GM10248 (cell line): ENCODE measurements at regions not wholly inside any gene's neighbourhood (a gene's known extent, or its start where the extent isn't known, plus 50 kb on each side); places are given as distances from the start of the nearest gene placed in this dataset.

Experiments
- CTCF ChIA-PET: fragments of 300-600 bp; sonication (Branson Sonifier 250); formaldehyde crosslinking; extraction: SDS; loops from one replicate; lab custom pipeline; 2021; ENCODE audit warnings: antibody characterized with exemption; lab: Yijun Ruan, JAX
- POLR2A ChIA-PET: fragments of 350-650 bp; sonication (Branson Sonifier 250); formaldehyde crosslinking; extraction: SDS; loops from one replicate; lab custom pipeline; 2020; ENCODE audit warnings: antibody characterized with exemption; lab: Yijun Ruan, JAX
- DNase-seq: peaks from one replicate; pipeline ENCODE4 v3.0.0; 2012; ENCODE audit errors: extremely low spot score
- TF ChIP-seq, protein P1 (sequence below): IDR thresholded peaks from 2 replicates; pipeline ENCODE4 v1.5.1; 2012; ENCODE audit warnings: mild to moderate bottlenecking, low read depth; ENCODE audit errors: extremely low read depth, missing control alignments, control extremely low read depth

DNA sequence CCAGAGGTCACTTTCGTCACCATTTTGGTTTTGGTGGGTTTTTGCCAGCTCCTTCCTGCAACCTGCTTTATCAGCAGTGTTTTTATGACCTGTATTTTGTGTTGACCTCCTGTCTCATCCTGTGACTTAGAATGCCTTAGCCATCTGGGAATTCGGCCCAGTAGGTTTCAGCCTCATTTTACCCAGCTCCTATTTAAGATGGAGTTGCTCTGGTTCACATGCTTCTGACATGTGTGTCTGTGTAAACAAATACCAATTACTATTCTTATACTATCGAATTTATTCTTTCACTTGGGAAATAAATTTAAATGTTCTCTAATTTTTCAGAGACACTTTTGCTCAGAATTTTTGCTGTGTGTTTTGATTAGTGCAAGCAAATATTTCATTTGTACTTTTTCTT is 1370.3 kb upstream of the MIR17HG start:
- ChIA-PET CTCF (interaction anchor here (1.1 kb wide), 1 partner anchor 8 kb away, joined by 4 read pairs; no protein-coding TSS in a partner anchor), POLR2A (no interaction called here)

DNA sequence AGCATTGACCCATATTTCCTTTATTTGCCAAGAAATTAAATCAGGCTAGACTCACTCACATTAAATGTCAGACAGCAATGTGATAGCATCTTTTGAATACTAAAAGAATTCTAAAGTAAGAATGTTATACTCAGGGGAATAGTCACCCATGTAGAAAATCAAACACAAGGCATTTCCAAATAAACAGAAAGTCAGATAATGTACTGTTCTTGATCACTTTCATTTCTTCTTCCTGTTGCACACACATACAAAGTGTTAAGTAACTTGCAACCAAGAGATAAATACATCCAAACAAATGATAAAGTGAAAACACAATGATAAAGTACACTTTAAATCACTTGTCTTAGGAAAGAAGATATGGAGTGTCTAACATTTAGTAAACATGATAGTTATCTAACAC is 1366.6 kb upstream of the MIR17HG start:
- CTCF ChIA-PET: no interaction called here
- no peak for DNase-seq
- TF ChIP-seq, protein P1, sequence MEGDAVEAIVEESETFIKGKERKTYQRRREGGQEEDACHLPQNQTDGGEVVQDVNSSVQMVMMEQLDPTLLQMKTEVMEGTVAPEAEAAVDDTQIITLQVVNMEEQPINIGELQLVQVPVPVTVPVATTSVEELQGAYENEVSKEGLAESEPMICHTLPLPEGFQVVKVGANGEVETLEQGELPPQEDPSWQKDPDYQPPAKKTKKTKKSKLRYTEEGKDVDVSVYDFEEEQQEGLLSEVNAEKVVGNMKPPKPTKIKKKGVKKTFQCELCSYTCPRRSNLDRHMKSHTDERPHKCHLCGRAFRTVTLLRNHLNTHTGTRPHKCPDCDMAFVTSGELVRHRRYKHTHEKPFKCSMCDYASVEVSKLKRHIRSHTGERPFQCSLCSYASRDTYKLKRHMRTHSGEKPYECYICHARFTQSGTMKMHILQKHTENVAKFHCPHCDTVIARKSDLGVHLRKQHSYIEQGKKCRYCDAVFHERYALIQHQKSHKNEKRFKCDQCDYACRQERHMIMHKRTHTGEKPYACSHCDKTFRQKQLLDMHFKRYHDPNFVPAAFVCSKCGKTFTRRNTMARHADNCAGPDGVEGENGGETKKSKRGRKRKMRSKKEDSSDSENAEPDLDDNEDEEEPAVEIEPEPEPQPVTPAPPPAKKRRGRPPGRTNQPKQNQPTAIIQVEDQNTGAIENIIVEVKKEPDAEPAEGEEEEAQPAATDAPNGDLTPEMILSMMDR: no peak
- POLR2A ChIA-PET: no interaction called here

More for the DNA sequence above, 1370.3 kb upstream of the MIR17HG start:
- DNase-seq: no peak
- TF ChIP-seq, protein P1: no peak

DNA sequence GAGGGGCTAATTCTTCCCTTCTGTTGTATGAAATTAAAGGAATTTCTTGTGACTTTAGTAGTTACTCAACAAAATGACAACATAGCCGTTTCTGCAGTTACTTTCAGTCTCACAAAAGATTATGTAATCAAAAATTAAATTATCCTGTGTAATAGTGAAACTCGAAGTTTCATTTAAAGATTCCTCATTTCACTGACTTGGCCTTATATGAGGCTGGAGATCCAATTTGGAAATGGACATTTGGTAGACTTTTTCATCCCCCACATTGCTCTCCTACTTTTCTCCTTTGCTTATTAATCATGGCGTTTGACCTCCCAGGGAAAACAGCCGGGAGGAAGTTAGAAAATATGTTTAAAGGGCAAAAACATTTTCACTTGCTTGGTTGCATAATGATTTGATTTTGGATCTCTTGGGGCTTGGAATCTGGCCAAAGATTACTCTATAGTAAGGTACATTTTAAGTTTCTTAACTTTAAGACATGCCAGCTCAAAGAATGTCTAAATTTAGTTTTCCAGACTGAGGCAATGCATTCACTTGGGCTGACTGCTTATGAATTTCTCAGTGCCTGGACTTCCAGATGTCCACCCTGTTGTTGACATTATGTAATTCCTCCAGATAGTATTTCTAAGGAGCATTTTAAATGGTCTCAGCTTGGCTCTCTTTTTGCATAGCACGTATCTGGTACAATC is 1364.9 kb upstream of the MIR17HG start:
- TF ChIP-seq, protein P1: no peak
- DNase-seq: no peak
- CTCF ChIA-PET: no interaction called here
- POLR2A ChIA-PET: no interaction called here

DNA sequence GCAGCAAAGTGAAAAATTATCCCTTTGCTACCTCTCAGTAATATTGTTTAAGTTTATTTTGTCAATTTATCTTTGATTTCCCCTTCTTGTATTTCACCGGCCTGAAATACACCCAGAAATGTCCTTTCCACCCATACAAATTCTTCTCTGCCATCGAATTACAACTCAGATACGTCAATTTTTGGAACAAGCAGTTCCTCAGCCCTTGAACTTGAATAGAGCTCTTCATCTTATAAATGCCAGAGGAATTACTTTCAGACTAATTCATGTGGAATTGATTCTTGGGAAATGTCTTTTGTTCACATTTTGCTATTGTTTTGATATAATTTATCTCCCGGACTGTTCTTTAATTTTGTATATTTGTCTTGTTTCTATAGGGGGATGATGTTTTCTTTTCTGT is 1359.3 kb upstream of the MIR17HG start:
- CTCF ChIA-PET: no interaction called here
- DNase-seq: no peak
- TF ChIP-seq, protein P1: no peak
- POLR2A ChIA-PET: no interaction called here

DNA sequence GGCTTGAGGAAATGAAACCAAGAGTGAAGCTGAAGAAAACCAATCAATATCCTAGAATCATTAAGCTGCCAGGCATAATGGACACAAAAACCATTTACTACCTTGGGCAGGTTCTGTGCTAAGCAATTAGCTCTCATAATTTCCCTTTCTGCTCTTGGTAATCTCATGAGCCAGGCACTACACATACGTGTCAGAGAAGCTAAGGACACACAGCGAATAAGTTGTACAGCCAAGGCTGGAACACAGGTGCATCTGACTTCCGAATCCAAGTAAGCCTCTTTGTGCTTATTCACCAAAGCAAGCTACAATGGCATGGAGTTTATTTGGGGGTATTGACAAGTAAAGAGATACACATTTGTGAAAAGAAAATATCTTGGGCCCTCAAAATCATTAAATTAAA is 1343.9 kb upstream of the MIR17HG start:
- TF ChIP-seq, protein P1: no peak
- ChIA-PET POLR2A (no interaction called here), CTCF (no interaction called here)
- DNase-seq: no peak

DNA sequence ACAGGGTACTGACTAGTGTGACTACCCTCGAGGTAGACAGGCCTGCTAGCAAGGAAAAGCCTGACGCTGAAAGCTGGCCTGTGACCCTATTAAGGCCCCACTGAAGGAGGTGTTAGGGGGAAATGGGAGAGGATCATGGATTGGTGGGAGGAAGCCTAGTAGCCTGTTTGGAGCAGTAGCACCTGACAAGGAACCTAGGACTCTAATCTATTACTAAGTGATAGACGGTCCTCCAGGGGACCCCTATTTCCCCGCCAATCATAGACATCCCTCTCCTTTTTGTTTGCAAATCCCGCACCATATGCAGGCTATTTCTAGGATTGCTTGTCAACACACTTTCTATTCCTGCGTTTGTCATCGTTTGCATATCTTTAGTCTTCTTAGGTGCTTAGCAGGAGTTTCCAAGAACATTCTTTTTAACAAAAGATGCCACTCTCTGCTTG is 1338.8 kb upstream of the MIR17HG start:
- ChIA-PET CTCF (no interaction called here), POLR2A (no interaction called here)
- no peak for DNase-seq
- TF ChIP-seq, protein P1: no peak
